ENCODE measurements at regions not wholly inside any gene's neighbourhood (a gene's known extent, or its start where the extent isn't known, plus 50 kb on each side); places are given as distances from the start of the nearest gene placed in this dataset.

GRCh38 chr21:27114111-27114510 lies 147.2 kb upstream of the ADAMTS5 start:
- TF ChIP-seq CREB1 (IDR thresholded peaks at IDR 0.05; ENCODE audit: low read depth): no peak
- no peak for TF ChIP-seq YY1 (IDR thresholded peaks at IDR 0.05; ENCODE audit: low read depth)
- TF ChIP-seq TEAD4 (IDR thresholded peaks at IDR 0.05): no peak
- TF ChIP-seq EP300 (IDR thresholded peaks at IDR 0.05; ENCODE audit: borderline replicate concordance): no peak
- TF ChIP-seq EGR1 (IDR thresholded peaks at IDR 0.05): no peak
- TF ChIP-seq TAF1 (IDR thresholded peaks at IDR 0.05; ENCODE audit: low read depth): no peak
- TF ChIP-seq MAX (IDR thresholded peaks at IDR 0.05): no peak
- no peak for TF ChIP-seq NFIC (IDR thresholded peaks at IDR 0.05)
- TF ChIP-seq RAD21 (IDR thresholded peaks at IDR 0.05; ENCODE audit: low read depth): no peak
- no peak for TF ChIP-seq TCF12 (IDR thresholded peaks at IDR 0.05; ENCODE audit: low read depth)
- no peak for TF ChIP-seq FOXM1 (IDR thresholded peaks at IDR 0.05; ENCODE audit: borderline replicate concordance, low read depth)

All from Ishikawa (cell line).